HL-60/S4 treated with phorbol 12-myristate 13-acetate at 8.2 ng/mL for 4 days and 3 days (cell line): ENCODE measurements at regions not wholly inside any gene's neighbourhood (a gene's known extent, or its start where the extent isn't known, plus 50 kb on each side); places are given as distances from the start of the nearest gene placed in this dataset.

Experiments used
- in situ Hi-C: fragments of 300-500 bp; cut with MboI; formaldehyde crosslinking; loops from 2 replicates; pipeline ENCODE4 v1.15.0; 2022; ENCODE audit warnings: low sequenced_read_pairs

DNA sequence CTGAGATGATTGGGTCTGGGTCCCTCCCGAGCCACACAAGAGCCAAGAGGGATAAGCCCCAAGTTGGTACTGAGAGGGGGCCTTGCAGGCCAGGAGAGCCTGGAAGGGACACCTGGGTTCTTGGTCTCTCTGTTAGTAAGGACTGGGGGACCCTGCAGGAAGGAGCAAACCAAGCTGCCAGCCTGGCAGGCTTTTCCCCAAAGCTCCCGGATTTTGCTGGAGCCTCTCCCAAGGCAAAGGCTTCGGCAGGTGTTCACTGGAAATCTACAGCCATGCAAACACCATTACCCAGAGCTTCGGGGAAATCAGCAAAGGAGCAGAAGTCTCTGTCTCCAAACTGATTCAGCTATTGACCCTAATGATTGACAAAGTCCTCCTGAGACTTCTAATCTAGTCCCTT is 527.9 kb downstream of the BUD13 start:
- in situ Hi-C loops = loop anchor here (25.0 kb wide), 1 partner anchor 908 kb away; no protein-coding TSS in a partner anchor

DNA sequence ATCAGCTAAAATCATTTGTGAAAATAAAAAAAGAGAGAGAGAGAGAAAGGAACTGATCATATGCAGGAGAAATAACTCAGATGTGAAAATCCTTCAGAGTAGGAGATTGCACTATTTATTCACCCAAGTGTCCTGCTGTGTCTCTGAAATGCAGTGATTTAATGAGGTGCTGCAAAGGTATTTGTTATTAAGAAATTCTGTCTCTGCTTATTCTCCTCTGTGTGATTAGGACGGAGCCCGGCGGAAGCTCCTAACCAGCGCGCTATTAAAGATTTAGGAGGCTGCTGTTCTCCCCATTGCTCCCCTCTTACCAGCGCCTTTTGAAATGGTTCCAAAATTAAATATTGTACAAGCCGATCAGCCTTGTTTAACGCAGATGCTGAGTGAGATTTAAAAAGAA is 528.3 kb downstream of the BUD13 start:
- in situ Hi-C loops = loop anchor here (25.0 kb wide), 1 partner anchor 907 kb away; no protein-coding TSS in a partner anchor

DNA sequence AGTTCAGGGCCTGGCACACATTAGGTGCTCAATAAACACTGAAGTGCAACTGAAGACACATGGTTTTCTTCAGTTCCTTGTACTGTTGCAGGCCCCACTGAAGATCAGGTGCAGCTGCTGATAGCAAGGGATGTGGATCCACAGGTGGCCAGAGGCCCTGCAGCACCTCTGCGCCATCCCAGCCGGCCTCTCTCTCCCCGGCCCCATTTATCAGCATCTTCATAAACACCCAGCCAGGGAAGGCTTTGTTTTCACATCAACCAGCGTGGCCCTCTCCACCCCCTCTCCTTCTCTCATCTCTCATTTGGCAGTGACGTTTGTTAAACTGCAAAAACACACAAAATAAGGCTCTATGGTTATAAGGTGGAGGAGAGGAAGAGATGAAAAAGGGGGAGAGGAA is 528.8 kb downstream of the BUD13 start:
- in situ Hi-C loops = loop anchor here (25.0 kb wide), 1 partner anchor 907 kb away; no protein-coding TSS in a partner anchor

DNA sequence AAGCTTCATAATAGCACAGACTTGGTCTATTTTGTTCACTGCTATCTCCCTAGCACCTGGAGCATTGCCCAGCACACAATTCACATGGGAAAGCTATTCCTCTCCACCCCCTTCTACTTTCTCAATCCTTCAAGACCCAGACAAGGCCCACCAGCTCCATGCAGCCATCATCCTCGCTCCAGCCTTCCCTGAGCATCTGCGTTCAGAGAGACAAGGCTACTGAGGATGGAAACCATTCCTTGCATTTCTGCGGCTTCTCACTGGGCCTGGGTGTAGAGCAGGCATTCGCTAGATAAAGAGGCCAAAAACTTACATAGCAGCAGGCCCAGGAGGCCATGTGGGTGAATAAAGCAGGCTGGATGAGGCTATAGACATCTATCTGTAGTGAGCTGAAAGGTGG is 530.8 kb downstream of the BUD13 start:
- in situ Hi-C loops = loop anchor here (25.0 kb wide), 1 partner anchor 905 kb away; no protein-coding TSS in a partner anchor

DNA sequence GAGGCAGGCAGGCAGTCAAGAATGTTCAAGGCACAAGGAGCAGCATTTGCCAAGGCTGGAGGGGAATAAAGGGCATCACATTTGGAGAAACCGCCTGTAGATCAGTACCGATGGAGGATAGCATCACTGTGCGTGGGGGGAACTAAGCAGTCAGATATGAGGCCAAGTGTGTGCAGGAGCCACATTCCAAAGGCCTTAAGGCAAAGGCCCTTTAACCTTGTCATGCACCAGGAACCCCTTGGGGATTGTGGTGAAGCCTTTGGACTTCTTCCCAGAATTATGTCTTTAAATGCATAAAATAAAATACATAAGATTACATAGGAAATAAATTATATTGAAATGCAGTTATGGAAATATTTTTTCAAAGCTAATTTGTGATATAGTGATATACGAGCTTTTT is 532.1 kb downstream of the BUD13 start:
- in situ Hi-C loops = loop anchor here (25.0 kb wide), 1 partner anchor 903 kb away; no protein-coding TSS in a partner anchor

DNA sequence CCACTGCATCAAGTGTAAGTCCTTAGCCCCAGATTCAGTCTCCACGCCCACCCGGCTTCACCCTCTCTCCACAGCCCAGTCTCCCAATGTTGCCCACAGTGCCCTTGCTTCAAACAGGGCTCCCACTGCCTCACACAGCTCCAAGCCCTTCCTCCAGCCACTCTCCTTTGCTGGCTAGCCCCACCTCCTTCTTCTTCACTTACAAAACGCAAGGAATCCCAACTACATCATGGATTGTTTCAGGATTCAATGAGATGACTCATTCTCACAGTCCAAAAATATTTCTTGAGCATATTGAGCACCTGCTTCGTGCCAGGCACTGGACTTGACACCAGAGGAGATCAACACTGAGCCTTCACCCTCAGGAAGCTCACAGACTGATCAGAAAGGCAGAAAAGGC is 533.5 kb downstream of the BUD13 start:
- in situ Hi-C loops = loop anchor here (25.0 kb wide), 1 partner anchor 902 kb away; no protein-coding TSS in a partner anchor

DNA sequence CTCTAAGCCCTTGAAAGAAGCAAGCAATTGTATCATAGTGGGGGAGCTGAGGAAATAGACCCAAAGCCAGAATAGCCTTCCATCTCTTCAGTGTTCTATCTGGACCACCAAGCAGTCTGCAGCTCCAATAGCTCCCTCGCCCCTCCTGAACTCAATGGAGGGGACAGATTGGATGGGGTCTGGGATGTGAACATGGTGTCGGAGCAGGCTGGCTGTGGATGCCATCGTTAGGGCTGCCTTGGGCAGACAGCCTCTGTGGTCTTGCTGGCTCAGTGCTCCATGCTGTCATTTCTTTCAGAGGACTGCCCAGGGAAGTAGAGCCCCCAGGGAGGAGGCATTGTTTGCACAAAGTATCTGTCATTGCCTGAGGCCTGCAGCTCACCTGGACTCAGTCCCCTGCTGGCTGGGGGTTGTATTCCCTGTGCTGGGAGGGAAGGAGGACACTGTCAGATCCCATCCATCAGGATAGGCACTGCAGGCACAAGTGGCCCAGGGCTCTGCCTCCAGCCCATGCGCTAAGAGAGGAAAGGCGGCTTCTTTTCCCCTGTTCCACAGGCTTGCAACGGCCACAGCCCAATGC is 537.7 kb downstream of the BUD13 start:
- in situ Hi-C loops = loop anchor here (25.0 kb wide), 1 partner anchor 898 kb away; no protein-coding TSS in a partner anchor

DNA sequence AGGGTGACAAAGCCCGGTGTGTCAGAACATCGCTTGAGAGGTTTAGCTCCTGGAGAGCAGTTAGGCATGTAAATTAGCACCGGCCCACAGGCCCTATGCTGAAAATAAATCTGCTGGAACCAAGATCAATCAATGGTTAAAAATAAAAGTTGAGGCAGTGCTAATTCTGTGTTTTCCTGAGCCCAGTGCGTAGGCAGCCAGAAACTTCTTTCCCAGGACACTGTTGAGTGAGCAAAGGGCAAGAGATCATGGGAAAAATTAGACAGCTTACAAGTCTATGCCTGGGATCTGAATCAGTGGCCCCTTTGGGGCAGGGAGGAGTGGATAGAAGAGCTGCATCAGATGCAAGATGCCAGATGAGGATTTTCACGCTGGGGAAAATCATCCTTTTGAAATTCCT is 539.2 kb downstream of the BUD13 start:
- in situ Hi-C loops = loop anchor here (25.0 kb wide), 1 partner anchor 896 kb away; no protein-coding TSS in a partner anchor

DNA sequence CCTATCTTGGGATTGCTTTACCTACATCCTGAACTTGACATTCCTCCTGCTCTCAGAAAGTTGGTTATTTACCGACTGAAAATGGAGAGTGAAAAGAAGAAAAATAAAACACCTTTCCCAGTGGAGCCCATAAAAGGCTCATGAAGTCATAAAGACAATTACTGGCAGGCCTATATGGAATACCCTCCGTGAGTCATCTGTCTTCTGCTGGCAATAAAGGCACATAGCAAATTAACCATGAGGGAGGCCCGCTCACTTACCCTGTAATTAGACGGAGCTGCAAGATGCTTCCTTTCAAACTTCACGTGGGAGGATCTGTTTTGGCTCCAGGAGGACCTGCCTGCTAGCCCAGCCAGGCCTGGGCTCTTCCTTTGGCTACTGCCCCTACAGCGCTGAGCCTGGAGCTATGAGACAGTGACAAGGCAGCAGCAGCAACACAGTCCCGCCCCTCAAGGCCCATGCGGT is 540.4 kb downstream of the BUD13 start:
- in situ Hi-C loops = loop anchor here (25.0 kb wide), 1 partner anchor 895 kb away; no protein-coding TSS in a partner anchor

DNA sequence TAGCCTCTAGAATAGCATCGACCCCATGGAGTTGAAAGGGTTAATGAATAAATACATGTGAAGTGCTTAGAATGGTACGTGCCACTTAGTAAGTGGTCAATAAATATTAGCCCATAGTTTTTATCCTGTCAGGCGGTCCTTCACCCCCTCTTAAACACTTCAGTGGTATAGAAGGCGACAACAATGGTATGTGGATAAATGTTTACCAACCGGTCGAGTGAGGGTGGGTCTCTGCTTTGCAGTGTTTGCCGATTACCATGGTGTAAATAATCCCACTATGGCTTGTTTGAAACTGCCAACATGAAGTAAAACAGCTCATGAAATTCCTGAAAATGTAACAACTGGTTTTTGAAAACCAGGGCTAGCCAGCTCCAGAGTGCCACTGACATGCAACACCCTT is 541.2 kb downstream of the BUD13 start:
- in situ Hi-C loops = loop anchor here (25.0 kb wide), 1 partner anchor 894 kb away; no protein-coding TSS in a partner anchor

DNA sequence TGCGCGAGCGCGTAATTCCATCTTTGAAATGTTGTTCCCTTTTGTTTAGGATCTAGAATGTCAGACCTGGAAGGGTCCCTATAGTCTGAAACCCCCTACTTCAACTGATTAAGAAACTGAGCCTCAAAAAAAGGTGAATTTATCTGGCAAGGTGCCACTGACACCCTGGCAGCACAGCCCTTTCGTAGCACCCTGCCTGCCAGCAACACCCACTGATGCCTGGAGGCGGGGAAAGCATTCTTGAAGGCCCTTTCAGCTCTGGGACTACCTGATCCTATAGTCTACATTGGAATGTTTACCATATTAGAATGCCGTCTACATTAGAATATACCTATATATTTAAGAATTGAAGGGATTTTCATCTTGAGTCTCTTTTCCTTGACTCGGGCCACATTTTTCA is 542.3 kb downstream of the BUD13 start:
- in situ Hi-C loops = loop anchor here (25.0 kb wide), 1 partner anchor 893 kb away; no protein-coding TSS in a partner anchor

DNA sequence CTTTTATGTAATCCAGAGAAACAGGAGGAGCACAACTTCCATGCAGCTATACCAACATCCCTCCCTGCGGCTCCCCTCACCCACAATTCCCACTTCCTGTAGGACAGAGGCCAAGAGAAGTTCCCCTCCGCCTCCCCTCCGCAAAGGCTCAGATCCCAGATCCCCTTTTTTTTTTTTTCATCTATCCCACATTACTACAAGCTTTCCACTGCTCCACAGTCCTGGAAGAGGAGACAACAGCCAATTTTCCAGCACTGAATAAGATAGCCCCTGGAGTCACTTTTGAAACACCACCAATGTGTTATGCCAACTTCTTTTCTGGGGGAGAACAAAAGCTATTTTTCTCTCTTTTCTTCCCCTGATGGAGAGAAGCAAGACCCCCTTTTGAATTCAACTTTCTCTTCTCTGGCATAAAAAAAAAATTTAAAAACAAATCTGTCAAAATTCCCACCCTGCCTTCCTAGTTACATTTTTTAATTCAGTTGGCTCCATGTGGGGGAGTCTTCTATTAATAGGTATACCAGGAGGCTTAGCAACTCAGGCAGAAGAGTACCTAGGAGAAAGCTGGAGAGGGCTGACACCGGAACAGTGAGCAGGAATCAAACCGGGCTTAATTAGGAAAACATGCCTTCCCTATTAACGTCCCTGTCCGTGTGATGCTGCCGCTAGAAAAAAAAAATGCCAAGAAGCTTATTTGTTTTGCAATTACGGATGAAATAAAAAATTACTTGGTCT is 543.4 kb downstream of the BUD13 start:
- in situ Hi-C loops = loop anchor here (25.0 kb wide), 1 partner anchor 892 kb away; no protein-coding TSS in a partner anchor

DNA sequence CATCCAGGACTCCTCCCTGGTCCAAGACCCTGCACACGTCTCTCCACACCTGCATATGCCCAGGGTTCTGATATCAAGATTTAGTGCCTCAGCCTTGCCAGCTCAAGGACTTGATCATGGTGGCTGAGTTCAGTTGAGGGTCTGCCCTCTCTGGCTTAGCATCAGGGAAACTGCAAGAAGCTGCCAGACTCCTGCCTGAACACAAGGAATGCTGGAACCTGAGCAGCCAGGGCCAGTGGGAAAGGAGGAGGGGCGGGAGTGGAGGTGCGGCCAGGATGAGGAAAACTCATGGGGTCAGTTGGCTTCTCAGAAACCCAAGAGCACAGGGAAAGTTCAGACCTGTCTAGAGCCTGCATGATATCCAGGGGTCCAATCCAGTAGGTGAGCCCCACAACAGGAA is 546.1 kb downstream of the BUD13 start:
- in situ Hi-C loops = loop anchor here (25.0 kb wide), 1 partner anchor 889 kb away; no protein-coding TSS in a partner anchor

DNA sequence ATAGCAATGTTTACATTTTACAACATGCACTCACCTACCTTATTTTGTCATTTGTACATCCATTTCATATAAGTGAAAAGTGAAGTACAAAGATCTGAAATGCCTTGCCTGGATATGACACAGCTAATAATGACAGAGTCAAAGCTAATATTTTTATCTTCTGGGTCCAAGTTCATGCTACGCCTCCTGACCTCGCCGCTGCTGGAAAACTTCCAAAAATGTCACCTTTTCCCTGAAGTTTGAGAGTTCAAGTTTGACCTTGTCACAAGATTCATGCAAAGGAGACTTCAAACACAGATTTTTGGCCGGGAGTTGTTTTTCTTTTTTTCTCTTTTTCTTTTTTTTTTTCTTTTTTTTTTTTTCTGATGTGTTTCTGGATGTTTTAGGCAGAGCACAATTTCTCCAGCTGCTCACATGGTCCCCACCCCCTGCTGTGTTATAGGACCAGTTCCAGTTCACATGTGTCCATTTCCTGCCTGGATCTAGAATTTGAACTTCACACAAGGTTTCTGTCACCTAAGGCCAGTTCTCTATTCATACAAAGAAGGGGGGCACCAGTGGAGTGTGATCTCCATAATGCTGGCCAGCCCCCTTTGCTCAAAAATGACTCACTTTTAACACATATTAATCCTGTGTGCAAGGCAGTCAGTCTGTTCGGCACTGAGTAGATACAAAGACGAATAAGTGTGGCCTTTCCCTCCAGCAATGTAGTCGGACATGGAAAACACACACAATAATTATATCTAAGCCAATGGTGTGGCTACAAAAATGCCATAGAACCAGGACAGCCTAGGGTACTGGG is 546.8 kb downstream of the BUD13 start:
- in situ Hi-C loops = loop anchor here (25.0 kb wide), 1 partner anchor 889 kb away; no protein-coding TSS in a partner anchor

DNA sequence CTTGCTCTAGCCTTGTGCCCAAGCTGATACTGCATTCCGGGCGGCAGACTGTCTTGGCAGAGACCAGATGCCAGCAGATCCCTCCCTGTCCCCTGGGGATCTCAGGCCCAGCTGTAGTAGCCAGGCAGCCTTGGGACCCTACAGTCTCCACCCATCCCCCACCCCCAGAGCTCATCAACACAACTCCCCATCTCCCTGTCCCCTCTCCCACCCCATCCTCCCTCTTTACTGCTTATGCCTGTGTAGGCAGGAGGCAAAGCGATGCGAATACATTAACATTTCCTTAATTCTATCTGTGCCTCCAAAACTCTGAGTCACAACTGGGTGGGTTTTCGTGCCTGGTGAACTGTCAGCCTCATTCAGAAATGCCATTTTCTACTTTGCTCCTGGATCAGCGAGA is 547.6 kb downstream of the BUD13 start:
- in situ Hi-C loops = loop anchor here (25.0 kb wide), 1 partner anchor 888 kb away; no protein-coding TSS in a partner anchor

DNA sequence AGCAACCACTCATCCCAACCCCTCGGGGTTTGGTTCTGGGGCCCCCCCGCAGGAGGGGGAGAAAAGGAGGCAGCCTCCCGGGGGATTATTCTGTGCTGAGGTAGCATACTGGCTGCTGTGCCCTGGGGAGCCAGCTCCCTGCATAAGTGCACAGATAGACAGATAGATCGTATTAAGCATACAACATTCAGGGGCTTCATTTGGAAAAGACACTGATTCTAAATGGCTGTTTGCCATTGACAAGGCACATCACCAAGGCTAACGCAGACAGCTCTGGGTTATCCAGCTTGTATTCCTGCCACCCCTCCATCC is 547.9 kb downstream of the BUD13 start:
- in situ Hi-C loops = loop anchor here (25.0 kb wide), 1 partner anchor 888 kb away; no protein-coding TSS in a partner anchor

DNA sequence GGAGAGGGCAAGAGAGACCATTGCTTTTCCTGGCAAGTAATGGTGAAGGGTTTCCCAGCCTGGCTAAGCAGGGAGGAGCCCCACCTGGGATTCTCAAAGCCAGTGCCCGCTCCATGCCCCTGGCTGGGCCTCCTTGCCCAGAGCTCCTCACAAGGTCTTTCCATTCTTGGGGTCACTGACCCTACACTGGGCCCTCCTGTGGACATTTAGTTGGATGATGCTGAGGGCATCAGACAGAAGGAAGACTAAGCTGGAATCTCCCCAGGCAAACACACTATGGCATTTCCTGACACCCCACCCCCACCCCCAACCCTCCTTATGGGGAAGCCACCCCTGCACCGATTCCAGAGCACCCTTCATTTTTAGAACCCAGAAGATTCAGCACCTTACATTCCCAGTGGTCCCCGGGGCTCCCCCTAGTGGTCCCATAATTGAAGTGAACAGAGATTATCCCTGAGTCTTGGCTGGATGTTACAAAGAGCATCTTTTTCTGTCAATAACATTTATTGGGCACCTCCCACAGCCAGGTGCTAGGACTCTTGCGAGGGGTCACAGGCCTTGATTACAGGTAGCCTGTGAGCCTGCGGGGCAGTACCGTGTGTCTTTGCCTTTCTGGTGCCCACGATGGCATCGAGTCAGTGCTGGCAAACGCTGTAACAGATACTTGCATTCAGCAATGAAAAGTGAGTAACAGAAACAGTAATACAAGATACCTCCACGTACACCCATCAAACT is 548.5 kb downstream of the BUD13 start:
- in situ Hi-C loops = no loop called here

DNA sequence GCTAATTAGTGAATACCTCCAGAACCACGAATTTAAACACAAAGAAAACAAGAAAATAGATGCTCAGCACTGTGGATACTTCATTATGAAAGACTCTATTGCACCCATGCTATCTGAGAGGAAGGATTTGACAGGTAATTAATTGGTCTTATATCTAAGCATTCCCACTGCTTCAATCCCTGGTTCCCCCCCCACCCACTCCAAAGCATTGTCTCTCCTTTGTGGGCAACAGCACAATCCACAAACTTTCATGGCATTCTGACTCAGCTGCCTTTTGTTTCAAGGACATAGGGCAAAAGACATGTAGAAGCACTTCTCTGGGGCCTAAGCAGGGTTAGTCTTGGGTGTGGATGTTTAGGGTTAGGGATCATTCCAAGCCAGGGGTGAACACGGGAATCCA is 551.4 kb downstream of the BUD13 start:
- in situ Hi-C loops = no loop called here

DNA sequence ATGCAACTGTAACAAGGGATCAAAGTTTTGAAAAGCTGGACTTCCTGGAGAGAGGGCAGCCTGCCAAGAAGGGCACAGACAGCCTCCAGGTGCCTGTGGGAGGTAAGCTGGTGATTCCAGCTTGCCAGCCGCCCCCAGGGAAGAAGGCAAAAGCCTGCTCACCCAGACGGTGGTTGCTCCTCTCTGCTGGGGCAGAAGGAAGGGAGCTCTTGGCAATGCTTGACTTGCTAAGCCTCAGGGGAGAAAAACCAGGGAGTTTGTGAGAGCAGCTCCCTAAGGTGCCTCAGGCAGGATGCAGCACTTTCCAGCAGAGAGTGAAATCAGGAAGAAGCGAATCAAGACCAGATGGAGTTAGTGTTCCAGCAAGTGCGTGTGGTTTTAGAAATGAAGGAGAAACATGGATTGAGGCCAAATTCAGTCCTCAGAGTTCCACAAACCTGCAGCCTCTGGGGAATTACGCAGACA is 553.6 kb downstream of the BUD13 start:
- in situ Hi-C loops = no loop called here

DNA sequence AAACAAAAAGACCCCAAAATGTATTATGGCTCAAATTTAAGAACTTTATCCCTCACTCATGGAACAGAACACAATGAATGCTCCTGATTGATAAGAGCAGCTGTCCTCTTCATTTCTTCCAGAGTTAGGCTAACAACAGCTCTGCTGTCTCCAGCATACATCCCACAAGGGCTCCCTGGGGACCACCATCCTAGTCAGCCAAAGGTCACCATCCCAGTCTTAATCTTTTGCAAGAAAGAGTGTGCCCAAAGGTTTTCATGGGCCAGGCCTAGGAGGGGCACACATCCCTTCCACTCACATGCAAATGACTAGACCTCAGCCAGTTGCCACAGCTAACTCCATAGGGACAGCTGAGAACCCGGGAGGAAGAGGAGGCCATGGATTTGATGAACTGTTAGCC is 555.3 kb downstream of the BUD13 start:
- in situ Hi-C loops = no loop called here
